HG03095 (cell line): ENCODE measurements at regions not wholly inside any gene's neighbourhood (a gene's known extent, or its start where the extent isn't known, plus 50 kb on each side); places are given as distances from the start of the nearest gene placed in this dataset.
"Not testable (repeated sequence)": the region's sequence is repeated elsewhere in the genome, so short reads cannot be mapped to it uniquely, and the experiment has no call there.

ENCODE experiments used
- ATAC-seq: cut with Tn5 transposase; IDR thresholded peaks from one replicate; pipeline ENCODE4 v1.9.1; 2021; ENCODE audit warnings: moderate library complexity; ENCODE audit not compliant: unreplicated experiment

- no peak for ATAC-seq
Observed at GRCh38 chr2:116917196-116917595, 897.3 kb upstream of the DDX18 start.

- no peak for ATAC-seq
Observed at GRCh38 chr2:116918574-116918973, 895.9 kb upstream of the DDX18 start.

GRCh38 chr2:116922414-116922813 lies 892.1 kb upstream of the DDX18 start:
- no peak for ATAC-seq

- no peak for ATAC-seq
Observed at GRCh38 chr2:116924509-116924908, 890.0 kb upstream of the DDX18 start.

DNA sequence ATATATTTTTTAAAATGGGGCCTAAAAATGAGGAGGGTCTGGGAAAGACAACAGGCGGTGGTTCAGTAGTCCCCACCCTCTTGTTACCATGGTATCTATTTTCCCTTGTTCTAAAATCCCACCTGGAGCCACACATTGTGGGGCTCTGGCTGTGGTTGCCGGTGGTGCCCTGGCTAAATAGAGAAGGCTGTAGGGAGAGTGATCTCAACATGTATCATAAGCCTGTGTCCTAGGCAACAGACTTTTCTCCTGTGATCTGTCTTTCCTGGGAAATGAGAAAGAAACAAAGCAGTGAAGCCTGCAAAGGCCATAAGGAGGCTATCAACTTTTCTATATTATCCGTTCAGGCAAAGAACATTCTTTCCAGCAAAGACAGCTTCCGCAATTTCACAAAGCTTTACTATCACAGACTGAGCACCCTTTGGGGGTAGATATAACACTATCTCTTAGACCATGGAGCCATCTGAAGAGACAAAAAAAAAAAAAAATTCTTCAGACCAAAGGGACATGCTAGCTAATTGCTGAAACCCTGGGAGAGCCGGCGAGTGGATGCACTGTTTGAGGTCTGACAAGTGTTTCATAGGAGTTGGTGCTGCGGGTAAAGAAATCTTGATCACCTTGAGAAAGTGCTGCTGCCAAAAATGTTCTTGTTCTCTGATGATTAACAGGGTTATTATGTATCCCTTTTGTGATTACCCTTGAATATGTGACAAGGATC lies 879.2 kb upstream of the DDX18 start:
- ATAC-seq, result no peak

- ATAC-seq, result no peak
Observed at GRCh38 chr2:116948258-116948657, 866.2 kb upstream of the DDX18 start.

DNA sequence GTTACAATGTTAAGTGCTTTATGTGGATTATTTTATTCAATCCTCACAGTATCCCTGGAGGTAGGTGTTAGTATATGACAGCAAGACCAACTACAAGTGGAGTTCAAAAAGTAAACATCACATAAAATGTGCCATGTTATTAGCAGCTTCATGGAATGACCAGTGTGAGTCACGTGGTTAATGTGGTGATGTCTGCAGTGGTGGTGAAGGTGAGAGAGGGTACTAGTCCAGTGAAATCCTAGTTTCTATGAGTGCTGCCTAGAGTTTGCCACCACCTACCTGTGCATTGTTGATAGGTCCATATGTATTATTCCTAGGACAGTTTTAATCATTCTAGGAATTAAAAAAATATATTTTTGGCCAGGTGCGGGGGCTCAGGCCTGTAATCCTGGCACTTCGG lies 865.2 kb upstream of the DDX18 start:
- ATAC-seq, result no peak

- ATAC-seq, result no peak
Observed at GRCh38 chr2:116952254-116952653, 862.2 kb upstream of the DDX18 start.

DNA sequence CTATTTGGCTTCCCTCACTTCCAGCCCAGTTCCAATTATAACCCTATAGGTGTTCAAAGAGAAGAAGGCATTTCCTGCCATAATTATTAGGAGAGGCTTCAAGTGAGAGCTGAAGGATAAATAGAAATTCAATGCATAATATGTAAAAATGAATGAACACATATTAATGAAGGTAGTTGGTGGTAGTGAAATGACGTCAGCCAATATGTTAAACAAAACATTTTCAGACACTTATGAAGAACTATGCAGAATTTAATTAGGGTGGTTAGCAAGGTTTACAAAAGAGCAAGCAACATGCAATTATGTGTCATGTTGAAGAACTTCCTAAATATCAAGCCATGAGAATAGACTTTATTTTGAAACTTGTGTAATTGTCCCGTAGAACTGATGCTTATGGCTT lies 858.8 kb upstream of the DDX18 start:
- ATAC-seq, result no peak

DNA sequence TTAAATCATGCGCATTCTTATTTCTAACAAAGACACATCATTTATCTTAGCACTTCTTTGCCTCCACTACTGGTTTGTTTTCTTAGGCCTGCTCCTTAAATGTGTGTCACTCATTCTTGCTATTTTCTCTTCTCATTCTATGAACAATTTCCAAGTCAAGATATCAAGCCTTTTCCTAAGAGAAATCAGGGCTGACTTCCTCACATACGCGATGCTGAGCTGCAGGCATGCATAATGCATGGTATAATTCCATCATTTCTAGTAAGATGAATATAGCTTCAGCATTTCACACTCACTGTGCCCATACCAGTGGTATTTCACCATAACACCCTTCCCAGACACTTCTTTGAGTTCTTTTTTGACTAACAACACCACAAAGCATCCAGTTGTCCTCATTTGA lies 838.9 kb upstream of the DDX18 start:
- ATAC-seq, result no peak

- no peak for ATAC-seq
Observed at GRCh38 chr2:116979916-116980764, 834.4 kb upstream of the DDX18 start.

DNA sequence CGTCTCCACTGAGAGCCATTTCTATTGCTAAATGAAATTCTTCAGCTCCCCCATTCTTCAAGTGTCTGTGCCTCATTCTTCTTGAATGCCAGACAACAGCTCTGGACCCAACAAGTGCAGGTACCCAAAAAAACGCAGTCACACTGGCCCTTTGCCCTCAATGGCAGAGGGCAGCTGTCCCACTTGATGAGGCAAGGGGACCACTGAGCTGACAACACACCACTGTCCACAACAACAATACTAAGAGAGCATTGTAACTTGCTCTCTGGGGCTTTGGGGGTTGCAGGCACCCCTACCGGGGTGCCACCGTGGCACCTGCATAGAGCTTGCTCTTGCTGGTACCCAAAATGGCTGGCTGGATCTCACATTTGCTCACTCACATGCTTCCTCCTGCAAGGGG lies 827.0 kb upstream of the DDX18 start:
- ATAC-seq, result no peak

- ATAC-seq, result no peak
Observed at GRCh38 chr2:116988303-116988702, 826.2 kb upstream of the DDX18 start.

DNA sequence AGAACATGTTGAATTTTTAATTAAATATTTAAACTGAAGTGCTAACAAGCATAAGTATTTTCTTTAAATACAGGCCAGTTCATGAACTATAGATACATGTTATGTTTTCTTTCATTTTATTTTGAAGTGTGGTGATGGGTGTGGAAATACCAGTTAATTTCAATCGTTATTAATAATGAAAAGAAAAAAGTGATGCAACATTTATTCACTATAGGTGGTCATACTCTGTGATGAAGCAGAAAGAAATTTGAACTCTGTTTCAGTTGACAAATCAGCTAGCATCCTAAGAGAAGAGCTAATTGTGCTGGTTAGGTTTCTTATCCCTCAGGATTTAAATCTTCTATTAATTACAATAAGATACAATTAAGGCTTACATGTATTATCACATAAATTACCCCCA lies 795.1 kb upstream of the DDX18 start:
- no peak for ATAC-seq

- ATAC-seq, result no peak
Observed at GRCh38 chr2:117027646-117028045, 786.8 kb upstream of the DDX18 start.

GRCh38 chr2:117028708-117029107 lies 785.8 kb upstream of the DDX18 start:
- not testable (repeated sequence) for ATAC-seq

DNA sequence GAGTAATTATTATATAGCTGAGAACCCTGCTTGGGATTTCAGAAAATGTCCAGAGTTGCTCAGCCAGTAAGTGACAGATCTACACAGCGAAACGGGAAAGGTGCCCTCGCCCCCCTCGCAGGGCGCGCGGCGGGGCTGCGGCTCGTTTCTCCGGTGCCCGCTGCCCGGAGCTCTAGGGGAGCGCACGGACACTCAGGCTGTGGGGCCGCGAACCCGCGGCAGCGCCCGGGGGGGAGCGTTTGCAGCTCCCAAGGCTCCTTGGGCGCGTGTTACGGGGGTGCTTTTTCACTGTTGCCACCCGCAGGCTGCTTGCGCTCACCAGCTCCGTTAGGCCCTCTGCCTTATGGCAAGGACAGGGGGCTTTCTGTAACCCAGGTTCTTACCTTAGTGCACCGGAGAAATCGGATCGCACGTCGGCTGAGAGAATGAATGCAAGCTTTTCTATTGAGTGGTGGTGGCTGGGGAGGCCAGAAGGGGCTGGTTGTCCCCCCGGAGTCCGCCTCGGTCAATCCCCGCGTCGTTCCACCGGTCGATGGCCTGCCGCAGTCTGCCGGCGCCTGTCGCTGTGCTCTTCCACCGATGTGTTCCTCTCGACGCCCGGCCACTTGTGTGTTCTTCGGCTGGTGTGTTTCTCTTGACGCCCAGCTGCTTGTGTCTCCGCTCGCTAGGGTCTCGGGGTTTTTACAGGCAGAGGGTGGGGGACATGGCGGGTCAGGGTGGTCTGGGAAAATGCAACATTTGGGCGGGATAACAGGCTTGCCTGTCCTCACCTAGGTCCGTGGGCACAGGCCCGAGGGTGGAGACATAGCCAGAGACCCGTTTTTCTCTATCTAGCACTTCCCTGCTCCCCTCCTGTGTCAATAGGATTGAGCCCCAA lies 758.8 kb upstream of the DDX18 start:
- ATAC-seq, result no peak

DNA sequence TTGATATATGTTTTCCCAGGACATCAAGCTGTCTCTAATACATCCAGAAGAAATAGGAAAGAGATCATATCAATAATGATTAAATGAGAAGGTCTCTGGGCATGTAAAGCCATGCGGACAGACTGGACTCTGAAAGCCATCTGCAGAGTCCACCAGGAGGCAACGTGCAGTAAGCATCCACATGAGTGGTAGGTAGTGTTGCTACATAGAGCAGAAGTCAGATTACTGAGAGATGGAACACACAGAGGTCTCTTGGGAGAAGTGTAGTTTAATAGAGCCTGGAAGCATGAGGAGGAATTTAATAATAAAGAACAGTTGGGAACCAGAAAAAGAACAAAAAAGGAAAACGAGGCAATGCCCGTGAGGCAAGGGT lies 758.1 kb upstream of the DDX18 start:
- no peak for ATAC-seq

DNA sequence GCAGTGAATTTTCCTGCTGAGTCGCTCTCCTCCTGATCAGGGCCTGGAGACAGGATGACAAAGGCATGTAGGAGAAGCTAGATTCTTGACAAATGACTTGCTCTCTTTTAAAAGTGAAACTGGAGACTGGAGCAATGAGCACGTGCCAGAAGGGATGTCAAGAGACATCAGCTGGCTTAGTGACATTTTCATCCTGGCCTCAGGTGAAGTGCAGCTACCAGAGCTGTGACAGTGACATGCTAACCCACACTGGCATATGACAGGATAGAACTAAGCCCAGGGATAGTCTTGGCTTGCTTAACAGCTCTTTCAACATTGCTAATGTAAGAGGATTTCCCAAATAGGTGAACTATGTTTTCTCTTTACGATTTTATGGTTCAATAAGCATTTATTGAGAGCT lies 757.5 kb upstream of the DDX18 start:
- no peak for ATAC-seq

DNA sequence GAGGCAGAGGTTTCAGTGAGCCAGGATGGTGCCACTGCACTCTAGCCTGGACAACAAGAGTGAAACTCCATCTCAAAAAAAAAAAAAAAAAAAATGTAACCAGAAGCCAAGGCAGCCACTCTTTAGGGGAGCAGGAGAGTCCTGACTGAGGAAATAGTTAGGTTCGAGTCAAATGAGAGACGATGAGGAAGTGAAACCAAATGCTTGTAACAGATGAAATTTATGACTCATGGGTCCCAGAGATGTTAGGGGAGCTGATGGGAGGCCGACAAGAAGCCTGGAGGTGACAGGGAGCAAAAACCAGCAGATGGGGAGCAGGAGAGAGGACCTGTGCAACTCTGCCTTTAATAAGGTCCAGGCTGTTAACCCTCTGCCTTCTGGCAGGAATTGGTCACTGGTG lies 756.1 kb upstream of the DDX18 start:
- peak; percentile 69 for ATAC-seq

- ATAC-seq, result no peak
Observed at GRCh38 chr2:117064021-117064420, 750.5 kb upstream of the DDX18 start.

DNA sequence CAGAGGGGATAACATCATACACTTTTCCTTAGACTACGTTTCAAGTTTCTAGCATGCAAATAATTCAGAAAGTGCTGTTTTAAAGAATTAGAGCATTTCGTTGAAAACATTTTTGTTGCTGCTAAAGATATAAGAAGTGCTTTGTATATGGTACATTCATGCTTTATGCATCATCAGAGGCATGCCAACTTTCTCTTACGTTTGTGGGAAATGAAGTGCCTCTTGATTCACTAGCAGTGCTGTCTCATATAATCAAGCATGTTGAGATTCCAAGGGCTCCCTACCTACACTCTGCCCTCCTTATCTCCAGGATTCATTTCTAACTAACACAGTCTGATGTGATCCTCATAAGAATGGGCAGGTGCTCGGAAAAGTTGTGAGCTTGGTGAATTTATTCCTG lies 748.6 kb upstream of the DDX18 start:
- ATAC-seq, result no peak
